ENCODE measurements at regions not wholly inside any gene's neighbourhood (a gene's known extent, or its start where the extent isn't known, plus 50 kb on each side); places are given as distances from the start of the nearest gene placed in this dataset.
"Not testable (repeated sequence)": the region's sequence is repeated elsewhere in the genome, so short reads cannot be mapped to it uniquely, and the experiment has no call there.

- no peak for TF ChIP-seq ZNF274 (IDR thresholded peaks at IDR 0.05; ENCODE audit: low read depth, low read length)
- no peak overlapping the region for H3K4me3 ChIP-seq (ENCODE audit: low read length)
Observed at GRCh38 chr19:28701491-28701890, 511.5 kb downstream of the UQCRFS1 start.

- H3K4me3 ChIP-seq (ENCODE audit: low read length), result no peak overlapping the region
- no peak for TF ChIP-seq ZNF274 (IDR thresholded peaks at IDR 0.05; ENCODE audit: low read depth, low read length)
Observed at GRCh38 chr19:28700176-28700575, 512.8 kb downstream of the UQCRFS1 start.

- no peak for TF ChIP-seq ZNF274 (IDR thresholded peaks at IDR 0.05; ENCODE audit: low read depth, low read length)
- H3K4me3 ChIP-seq (ENCODE audit: low read length), result no peak overlapping the region
Observed at GRCh38 chr19:28697308-28697707, 515.6 kb downstream of the UQCRFS1 start.

GRCh38 chr19:28694812-28695211 is 518.1 kb downstream of the UQCRFS1 start:
- H3K4me3 ChIP-seq (ENCODE audit: low read length), result no peak overlapping the region
- no peak for TF ChIP-seq ZNF274 (IDR thresholded peaks at IDR 0.05; ENCODE audit: low read depth, low read length)

DNA sequence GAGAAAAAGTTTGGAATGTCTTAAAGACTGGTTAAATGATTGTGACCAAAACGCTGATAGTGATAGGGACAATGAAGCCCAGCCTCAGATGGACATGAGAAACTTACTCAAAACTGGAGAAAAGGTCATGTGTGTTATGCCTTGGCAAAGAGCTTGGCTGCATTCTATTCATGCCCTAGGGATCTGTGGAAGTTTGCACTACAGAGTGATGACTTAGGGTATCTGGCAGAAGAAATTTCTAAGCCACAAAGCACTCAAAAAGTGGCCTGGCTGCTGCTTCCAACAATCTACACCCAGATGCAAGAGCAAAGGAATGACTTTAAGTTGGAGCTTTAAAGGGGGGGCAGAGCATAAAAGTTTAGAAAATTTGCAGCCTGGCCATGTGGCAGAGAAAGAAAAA is 521.3 kb downstream of the UQCRFS1 start:
- TF ChIP-seq ZNF274 (IDR thresholded peaks at IDR 0.05; ENCODE audit: low read depth, low read length), result no peak
- no peak overlapping the region for H3K4me3 ChIP-seq (ENCODE audit: low read length)

DNA sequence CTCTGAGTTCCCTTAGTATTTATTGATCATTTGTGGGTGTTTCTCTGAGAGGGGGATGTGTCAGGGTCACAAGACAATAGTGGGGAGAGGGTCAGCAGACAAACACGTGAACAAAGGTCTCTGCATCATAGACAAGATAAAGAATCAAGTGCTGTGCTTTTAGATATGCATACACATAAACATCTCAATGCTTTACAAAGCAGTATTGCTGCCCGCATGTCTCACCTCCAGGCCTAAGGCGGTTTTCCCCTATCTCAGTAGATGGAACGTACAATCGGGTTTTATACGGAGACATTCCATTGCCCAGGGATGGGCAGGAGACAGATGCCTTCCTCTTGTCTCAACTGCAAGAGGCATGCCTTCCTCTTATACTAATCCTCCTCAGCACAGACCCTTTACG is 523.5 kb downstream of the UQCRFS1 start:
- not testable (repeated sequence) for H3K4me3 ChIP-seq (ENCODE audit: low read length)

DNA sequence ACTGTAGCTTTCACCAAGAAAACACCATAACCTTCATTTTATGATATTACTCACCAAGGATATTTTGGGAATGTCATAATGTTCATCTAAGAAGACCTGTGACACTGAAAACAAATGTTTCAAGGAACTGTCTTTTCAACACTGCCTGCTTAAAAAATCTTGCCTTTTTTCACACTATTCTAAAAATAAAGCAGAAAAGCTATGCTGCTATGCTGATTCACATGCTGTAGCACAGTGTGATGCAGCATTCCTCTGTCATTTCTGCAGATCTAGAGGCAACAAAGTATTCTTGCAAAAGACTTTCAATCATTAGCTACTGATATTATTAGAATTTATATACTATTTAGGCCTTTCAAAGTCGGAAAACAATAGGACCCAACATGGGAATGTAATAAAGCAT is 525.7 kb downstream of the UQCRFS1 start:
- no peak for TF ChIP-seq ZNF274 (IDR thresholded peaks at IDR 0.05; ENCODE audit: low read depth, low read length)
- no peak overlapping the region for H3K4me3 ChIP-seq (ENCODE audit: low read length)

- TF ChIP-seq ZNF274 (IDR thresholded peaks at IDR 0.05; ENCODE audit: low read depth, low read length), result no peak
- H3K4me3 ChIP-seq (ENCODE audit: low read length), result no peak overlapping the region
Observed at GRCh38 chr19:28686756-28687155, 526.2 kb downstream of the UQCRFS1 start.

DNA sequence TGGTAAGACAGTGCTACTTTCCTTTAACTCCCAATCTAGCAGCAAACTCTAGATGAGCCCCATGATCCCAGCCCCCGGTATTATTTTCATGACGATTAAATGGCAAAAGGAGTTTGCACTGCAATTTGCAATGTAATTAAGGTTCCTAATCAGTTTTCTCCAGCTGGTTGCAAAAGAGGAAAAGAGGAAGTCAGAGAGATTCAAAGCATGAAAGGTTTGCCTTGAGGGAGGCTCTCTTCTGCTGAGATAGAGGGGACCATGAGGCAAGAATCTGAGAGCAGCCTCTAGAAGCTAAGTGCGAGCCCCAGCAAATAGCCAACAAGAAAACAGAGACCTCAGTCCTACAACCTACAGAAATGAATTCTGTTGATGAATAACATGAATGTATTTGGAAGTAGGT is 527.1 kb downstream of the UQCRFS1 start:
- no peak for TF ChIP-seq ZNF274 (IDR thresholded peaks at IDR 0.05; ENCODE audit: low read depth, low read length)
- no peak overlapping the region for H3K4me3 ChIP-seq (ENCODE audit: low read length)

DNA sequence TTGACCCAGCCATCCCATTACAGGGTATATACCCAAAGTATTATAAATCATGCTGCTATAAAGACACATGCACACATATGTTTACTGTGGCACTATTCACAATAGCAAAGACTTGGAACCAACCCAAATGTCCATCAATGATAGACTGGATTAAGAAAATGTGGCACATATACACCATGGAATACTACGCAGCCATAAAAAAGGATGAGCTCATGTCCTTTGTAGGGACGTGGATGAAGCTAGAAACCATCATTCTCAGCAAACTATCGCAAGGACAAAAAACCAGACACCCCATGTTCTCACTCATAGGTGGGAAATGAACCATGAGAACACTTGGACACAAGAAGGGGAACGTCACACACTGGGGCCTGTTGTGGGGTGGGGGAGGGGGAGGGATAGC is 527.9 kb downstream of the UQCRFS1 start:
- H3K4me3 ChIP-seq (ENCODE audit: low read length), result not testable (repeated sequence)

- H3K4me3 ChIP-seq (ENCODE audit: low read length), result no peak overlapping the region
- no peak for TF ChIP-seq ZNF274 (IDR thresholded peaks at IDR 0.05; ENCODE audit: low read depth, low read length)
Observed at GRCh38 chr19:28680111-28680510, 532.8 kb downstream of the UQCRFS1 start.

GRCh38 chr19:28670836-28671235 is 542.1 kb downstream of the UQCRFS1 start:
- TF ChIP-seq ZNF274 (IDR thresholded peaks at IDR 0.05; ENCODE audit: low read depth, low read length), result no peak

DNA sequence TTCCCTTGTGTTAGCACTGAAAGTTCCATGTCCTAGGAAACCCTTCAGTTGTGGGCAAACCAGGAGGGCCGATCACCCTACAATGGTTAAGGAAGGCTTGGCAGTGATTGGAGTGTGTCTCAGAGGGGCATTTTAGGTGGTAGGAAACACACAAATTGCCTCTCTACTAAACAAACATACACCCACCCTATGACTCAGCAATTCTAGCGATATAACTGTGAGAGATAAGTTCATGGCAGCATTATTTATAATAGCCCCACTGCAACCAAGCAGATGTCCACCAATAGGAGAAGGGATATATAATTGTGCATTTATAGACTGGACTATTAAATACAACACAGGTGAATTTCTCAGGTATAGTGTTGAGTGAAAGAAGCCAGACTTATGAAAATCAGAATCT is 543.1 kb downstream of the UQCRFS1 start:
- no peak for TF ChIP-seq ZNF274 (IDR thresholded peaks at IDR 0.05; ENCODE audit: low read depth, low read length)
- no peak overlapping the region for H3K4me3 ChIP-seq (ENCODE audit: low read length)

More at GRCh38 chr19:28670836-28671235, 542.1 kb downstream of the UQCRFS1 start:
- H3K4me3 ChIP-seq (ENCODE audit: low read length), result no peak overlapping the region

DNA sequence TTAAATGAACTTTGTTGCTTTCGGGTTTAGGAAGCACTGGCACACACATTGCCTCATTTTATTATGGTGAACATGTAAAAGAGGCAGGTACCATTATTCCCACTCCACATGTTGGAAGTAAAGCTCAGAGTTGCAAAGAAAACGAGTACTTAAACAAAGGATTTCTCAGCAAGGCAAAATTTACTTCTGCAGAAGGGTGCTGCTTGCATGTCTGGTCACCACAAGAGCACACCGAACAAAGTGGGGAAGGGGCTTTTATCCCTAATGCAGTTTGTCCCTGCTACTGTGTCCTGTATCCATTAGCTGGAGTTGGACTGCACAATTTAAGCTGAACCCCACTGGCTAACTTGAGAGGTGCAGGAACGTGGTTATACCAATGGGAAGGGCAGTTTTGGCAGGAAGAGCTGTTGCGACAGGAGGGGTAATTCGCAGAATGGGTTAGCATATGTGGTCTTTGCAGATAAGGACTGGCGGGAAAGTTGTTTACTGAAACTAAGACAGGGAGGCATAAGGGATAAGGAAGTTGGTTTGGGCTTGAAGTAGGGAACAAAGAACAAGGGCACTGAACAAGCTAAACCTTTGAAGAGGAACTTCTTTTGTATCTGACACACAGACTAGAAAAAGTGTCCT is 545.5 kb downstream of the UQCRFS1 start:
- TF ChIP-seq ZNF274 (IDR thresholded peaks at IDR 0.05; ENCODE audit: low read depth, low read length), result no peak
- H3K4me3 ChIP-seq (ENCODE audit: low read length), result no peak overlapping the region

DNA sequence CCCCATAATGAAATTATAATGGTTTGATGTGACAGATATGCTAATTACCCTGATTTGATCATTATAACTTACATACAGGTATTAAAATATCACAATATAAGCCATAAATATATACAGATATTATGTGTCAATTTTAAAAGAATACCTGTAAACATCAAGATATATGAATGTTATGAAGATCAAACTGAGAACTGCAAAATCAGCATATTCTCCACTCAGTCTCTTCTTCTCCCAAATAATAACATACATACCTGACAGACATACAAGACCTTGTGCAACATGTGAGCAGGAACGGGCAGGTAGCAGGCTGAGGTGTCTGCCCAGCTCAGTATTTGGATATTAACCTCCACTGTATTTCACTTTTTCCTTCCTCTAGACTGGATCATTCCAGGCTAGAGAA is 547.2 kb downstream of the UQCRFS1 start:
- TF ChIP-seq ZNF274 (IDR thresholded peaks at IDR 0.05; ENCODE audit: low read depth, low read length), result no peak
- no peak overlapping the region for H3K4me3 ChIP-seq (ENCODE audit: low read length)

DNA sequence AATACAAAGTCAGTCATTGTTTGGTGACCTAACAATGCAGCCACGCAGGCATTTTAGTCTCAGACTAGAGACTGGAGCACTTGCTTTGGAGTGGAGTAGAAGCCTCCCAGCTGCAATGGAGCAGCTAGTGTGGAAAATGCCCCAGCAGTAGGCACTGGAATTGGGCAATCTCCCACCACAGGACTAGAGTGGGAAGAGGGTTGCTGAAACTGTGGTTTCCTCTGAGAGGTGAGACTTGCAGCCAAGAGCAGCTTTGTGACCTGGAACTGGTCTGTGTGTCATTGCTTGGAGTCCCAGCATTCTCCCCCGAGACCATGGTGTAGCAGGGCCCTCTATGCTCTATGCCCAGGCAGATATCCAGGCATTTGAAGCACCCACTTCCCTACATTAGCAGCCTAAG is 556.3 kb downstream of the UQCRFS1 start:
- no peak overlapping the region for H3K4me3 ChIP-seq (ENCODE audit: low read length)
- no peak for TF ChIP-seq ZNF274 (IDR thresholded peaks at IDR 0.05; ENCODE audit: low read depth, low read length)

All from GM08714 (cell line).